ENCODE measurements at regions not wholly inside any gene's neighbourhood (a gene's known extent, or its start where the extent isn't known, plus 50 kb on each side); places are given as distances from the start of the nearest gene placed in this dataset.

DNA sequence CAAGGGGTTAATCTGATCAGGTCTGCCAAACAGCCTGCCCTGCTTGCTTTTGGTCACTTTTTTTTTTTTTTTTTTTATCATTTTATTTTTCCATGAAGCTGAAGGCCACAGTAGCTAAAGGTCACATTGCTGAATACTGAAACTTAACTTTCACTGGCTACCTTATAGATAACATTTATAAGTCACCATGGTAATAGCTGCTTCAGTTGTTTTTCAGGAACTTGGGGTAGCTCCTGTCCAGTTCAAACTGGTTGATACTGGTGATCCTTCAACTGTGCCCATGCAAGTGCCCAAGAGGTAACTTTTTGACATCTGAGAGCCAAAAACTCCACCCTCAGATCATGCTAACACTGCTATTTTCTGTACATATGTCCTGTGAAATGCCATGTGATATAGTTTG lies 68.3 kb upstream of the RGS7BP start (continued):
- TF ChIP-seq, protein P1, sequence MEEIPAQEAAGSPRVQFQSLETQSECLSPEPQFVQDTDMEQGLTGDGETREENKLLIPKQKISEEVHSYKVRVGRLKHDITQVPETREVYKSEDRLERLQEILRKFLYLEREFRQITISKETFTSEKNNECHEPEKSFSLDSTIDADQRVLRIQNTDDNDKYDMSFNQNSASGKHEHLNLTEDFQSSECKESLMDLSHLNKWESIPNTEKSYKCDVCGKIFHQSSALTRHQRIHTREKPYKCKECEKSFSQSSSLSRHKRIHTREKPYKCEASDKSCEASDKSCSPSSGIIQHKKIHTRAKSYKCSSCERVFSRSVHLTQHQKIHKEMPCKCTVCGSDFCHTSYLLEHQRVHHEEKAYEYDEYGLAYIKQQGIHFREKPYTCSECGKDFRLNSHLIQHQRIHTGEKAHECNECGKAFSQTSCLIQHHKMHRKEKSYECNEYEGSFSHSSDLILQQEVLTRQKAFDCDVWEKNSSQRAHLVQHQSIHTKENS (CRISPR knock-in tag; IDR thresholded peaks at IDR 0.05) = no peak
- TF ChIP-seq KDM5B (IDR thresholded peaks at IDR 0.05; ENCODE audit: insufficient replicate concordance, low read depth, low read length) = no peak

DNA sequence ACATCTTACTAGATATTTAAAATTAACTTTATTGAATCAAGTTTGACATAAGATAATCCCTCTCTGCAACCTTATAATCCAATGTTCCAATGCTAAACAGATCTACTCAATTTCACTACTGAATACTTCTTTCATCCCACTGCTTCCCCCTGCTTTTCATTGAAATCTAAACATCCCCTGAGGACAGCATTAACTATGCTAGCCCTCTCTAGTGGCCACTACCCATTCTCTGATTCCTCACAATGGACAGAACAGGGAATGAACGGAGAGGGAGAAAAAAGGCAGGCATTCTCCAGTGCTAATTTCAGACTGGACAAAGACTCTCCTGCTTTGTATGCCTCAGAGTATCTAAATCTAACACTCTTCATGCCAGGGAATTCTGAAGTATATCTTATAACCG lies 54.3 kb upstream of the RGS7BP start:
- Histone ChIP-seq H3K9ac (ENCODE audit: insufficient read depth in 1 of 2, low read depth in 2 of 2, low read length in 2 of 2) (no peak overlapping the region), H2AFZ (ENCODE audit: low read depth, low read length) (no peak overlapping the region), H3K4me1 (replicated peaks in 1 of 2; ENCODE audit: control insufficient read depth in 2 of 2, insufficient read depth in 2 of 2, low read length in 2 of 2) (no peaks in the 10 kb centered on the region), H3K9me3 (replicated peaks; ENCODE audit: control insufficient read depth, insufficient read depth, low read depth, low read length) (no peaks in the 10 kb centered on the region), H3K4me2 (ENCODE audit: insufficient read depth, low read length) (no peak overlapping the region), H3K79me2 (ENCODE audit: control insufficient read depth, insufficient read depth, low read length) (no peaks in the 10 kb centered on the region), H3K27me3 (ENCODE audit: control insufficient read depth in 2 of 2, insufficient read depth in 2 of 2, low read length in 2 of 2) (no peaks in the 10 kb centered on the region), H3K4me3 (no peak overlapping the region), H3K9me1 (ENCODE audit: control insufficient read depth, insufficient read depth, low read length) (no peaks in the 10 kb centered on the region), H4K20me1 (replicated peaks; ENCODE audit: control insufficient read depth, insufficient read depth, low read length) (no peaks in the 10 kb centered on the region), H3K27ac (ENCODE audit: extremely low read depth, low read depth, low read length) (no peak overlapping the region), H3K36me3 (ENCODE audit: control insufficient read depth, insufficient read depth, low read length) (no peaks in the 10 kb centered on the region)
- DNase-seq (ENCODE audit: extremely low read depth in 1 of 4, low spot score in 3 of 4) (no peak), ATAC-seq (no peak), FAIRE-seq (no peak)
- intact Hi-C loops (cut with micrococcal nuclease) (no loop called here), in situ Hi-C loops (cut with MboI) (no loop called here)
- BruUV-seq (replicated peaks) = no TSS peak
- ChIA-PET POLR2A (no interaction called here), CTCF (ENCODE audit: low intra/inter-chr PET ratio) (no interaction called here)
- WGBS (ENCODE audit: insufficient coverage, low coverage, missing lambda C conversion rate) = 0% methylated on average over 2 of the region's 2 CpGs
- TF ChIP-seq NELFE (IDR thresholded peaks at IDR 0.05; ENCODE audit: insufficient read depth, insufficient read length) (no peak), ZFX (CRISPR knock-in tag; IDR thresholded peaks at IDR 0.05) (no peak), HDAC6 (IDR thresholded peaks at IDR 0.05; ENCODE audit: low read depth, low read length) (no peak), KDM2B (CRISPR knock-in tag; IDR thresholded peaks at IDR 0.05) (no peak), POLR2G (IDR thresholded peaks at IDR 0.05; ENCODE audit: low read depth, low read length) (no peak), FOXP1 (CRISPR knock-in tag; IDR thresholded peaks at IDR 0.05) (no peak), LARP7 (IDR thresholded peaks at IDR 0.05) (no peak), ARID2 (IDR thresholded peaks at IDR 0.05) (no peak), ZNF76 (CRISPR knock-in tag; IDR thresholded peaks at IDR 0.05; ENCODE audit: borderline replicate concordance) (no peak), ZNF583 (CRISPR knock-in tag; IDR thresholded peaks at IDR 0.05) (no peak), ZNF212 (CRISPR knock-in tag; IDR thresholded peaks at IDR 0.05) (no peak)
- TF ChIP-seq, protein P2, sequence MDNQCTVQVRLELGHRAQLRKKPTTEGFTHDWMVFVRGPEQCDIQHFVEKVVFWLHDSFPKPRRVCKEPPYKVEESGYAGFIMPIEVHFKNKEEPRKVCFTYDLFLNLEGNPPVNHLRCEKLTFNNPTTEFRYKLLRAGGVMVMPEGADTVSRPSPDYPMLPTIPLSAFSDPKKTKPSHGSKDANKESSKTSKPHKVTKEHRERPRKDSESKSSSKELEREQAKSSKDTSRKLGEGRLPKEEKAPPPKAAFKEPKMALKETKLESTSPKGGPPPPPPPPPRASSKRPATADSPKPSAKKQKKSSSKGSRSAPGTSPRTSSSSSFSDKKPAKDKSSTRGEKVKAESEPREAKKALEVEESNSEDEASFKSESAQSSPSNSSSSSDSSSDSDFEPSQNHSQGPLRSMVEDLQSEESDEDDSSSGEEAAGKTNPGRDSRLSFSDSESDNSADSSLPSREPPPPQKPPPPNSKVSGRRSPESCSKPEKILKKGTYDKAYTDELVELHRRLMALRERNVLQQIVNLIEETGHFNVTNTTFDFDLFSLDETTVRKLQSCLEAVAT (IDR thresholded peaks at IDR 0.05) = no peak
- TF ChIP-seq, protein P3, sequence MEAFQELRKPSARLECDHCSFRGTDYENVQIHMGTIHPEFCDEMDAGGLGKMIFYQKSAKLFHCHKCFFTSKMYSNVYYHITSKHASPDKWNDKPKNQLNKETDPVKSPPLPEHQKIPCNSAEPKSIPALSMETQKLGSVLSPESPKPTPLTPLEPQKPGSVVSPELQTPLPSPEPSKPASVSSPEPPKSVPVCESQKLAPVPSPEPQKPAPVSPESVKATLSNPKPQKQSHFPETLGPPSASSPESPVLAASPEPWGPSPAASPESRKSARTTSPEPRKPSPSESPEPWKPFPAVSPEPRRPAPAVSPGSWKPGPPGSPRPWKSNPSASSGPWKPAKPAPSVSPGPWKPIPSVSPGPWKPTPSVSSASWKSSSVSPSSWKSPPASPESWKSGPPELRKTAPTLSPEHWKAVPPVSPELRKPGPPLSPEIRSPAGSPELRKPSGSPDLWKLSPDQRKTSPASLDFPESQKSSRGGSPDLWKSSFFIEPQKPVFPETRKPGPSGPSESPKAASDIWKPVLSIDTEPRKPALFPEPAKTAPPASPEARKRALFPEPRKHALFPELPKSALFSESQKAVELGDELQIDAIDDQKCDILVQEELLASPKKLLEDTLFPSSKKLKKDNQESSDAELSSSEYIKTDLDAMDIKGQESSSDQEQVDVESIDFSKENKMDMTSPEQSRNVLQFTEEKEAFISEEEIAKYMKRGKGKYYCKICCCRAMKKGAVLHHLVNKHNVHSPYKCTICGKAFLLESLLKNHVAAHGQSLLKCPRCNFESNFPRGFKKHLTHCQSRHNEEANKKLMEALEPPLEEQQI (IDR thresholded peaks at IDR 0.05) = no peak
- TF ChIP-seq, protein P4, sequence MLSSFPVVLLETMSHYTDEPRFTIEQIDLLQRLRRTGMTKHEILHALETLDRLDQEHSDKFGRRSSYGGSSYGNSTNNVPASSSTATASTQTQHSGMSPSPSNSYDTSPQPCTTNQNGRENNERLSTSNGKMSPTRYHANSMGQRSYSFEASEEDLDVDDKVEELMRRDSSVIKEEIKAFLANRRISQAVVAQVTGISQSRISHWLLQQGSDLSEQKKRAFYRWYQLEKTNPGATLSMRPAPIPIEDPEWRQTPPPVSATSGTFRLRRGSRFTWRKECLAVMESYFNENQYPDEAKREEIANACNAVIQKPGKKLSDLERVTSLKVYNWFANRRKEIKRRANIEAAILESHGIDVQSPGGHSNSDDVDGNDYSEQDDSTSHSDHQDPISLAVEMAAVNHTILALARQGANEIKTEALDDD (IDR thresholded peaks at IDR 0.05) = no peak

Measured in K562 (cell line).